GM10266 (cell line): ENCODE measurements at regions not wholly inside any gene's neighbourhood (a gene's known extent, or its start where the extent isn't known, plus 50 kb on each side); places are given as distances from the start of the nearest gene placed in this dataset.
"Not testable (repeated sequence)": the region's sequence is repeated elsewhere in the genome, so short reads cannot be mapped to it uniquely, and the experiment has no call there.

Experiments used
- DNase-seq: peaks from one replicate; pipeline ENCODE4 v3.0.0; 2012; ENCODE audit errors: extremely low spot score
- CTCF ChIP-seq: IDR thresholded peaks from 2 replicates; pipeline ENCODE4 v1.5.1; 2012; ENCODE audit warnings: mild to moderate bottlenecking, low read depth; ENCODE audit not compliant: control insufficient read depth, insufficient read depth; ENCODE audit errors: missing control alignments

DNA sequence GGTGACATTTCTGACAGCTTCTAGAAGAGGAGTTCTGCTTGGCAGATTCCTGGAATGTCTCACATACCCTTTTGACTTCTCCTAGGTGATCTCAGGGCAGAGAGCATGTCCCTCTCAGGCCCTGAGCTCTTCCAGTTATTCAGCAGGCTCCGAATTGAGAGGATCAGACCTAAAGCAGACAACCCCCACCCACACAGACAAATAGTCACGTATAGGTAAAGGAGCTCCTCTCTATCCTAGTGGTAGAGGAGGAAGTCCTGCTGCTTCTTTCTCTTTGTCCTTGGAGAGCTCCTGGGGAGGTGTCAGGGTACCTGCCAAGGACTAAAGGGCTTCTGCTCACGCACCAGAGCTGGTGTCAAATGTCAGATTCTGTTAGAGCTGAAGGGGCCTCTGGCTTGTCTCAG, 128.1 kb downstream of the IER5 start:
- TF ChIP-seq CTCF = no peak
- no peak for DNase-seq

DNA sequence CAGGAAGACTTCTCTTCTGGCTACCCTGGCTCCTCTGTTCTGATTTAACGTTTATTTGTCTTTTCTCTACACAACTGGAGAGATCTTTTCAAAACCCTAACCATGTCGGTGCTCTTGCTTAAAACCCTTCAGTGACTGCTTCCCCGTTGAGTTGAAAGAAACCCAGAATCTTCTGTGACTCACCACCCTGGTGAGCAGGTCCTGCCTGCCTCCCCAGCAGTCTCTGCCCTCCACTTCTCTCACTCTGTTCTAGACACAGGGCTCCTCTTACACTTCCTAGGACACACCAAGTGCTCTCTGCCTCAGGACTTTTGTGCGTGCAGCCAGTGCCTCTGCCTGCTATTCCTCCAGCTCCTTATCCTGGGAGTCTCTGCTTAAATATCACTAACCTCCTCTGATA, 131.4 kb downstream of the IER5 start:
- no peak for DNase-seq
- no peak for TF ChIP-seq CTCF

DNA sequence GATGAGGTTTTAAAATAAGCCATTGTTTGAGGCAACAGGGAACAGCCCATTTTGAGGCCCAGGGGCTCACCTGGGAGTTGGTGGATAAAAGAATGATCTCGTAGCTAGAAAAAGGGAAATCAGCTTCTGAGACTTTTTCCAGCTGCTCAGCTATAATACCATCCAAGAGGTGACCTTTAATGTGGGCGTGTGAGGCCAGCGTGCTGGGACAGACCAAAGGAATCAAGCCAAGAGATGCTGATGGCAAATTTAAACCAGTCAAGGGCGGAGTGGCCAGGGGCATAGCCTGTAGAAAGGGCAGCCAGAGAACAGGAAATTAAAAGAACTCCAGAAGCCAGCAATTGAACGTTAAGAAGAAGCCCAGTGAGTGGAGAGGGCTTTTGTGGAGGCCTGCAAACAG, 132.6 kb downstream of the IER5 start:
- no peak for DNase-seq
- TF ChIP-seq CTCF = no peak

GRCh38 chr1:181222972-181223505, 134.5 kb downstream of the IER5 start:
- no peak for DNase-seq
- TF ChIP-seq CTCF = no peak

DNA sequence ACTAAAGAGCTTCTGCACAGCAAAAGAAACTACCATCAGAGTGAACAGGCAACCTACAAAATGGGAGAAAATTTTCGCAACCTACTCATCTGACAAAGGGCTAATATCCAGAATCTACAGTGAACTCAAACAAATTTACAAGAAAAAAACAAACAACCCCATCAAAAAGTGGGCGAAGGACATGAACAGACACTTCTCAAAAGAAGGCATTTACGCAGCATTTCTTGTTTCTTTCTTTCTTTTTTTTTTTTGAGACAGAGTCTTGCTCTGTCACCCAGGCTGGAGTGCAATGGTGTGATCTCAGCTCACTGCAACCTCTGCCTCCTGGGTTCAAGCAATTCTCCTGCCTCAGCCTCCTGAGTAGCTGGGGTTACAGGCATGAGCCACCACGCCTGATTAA, 138.2 kb downstream of the IER5 start:
- DNase-seq = not testable (repeated sequence)

DNA sequence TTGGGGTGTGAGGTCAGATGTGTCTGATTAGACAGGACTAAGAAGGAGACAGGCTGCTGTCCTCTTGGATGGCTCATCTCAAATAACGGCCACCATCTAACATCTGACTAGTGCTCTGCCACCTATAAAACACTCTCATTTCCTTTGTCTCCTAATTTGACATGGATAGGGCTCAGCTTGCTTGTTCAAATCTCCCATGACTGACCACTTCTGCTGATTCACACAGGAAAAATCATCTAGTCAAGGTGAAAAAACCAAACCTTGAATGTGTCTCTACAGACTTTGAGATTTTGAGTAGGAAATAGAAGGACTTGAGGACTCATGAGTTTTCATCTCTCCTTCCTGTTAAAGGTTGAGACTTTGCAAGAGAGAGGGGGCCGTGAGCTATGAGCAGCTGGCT, 150.6 kb downstream of the IER5 start:
- no peak for TF ChIP-seq CTCF
- DNase-seq = no peak

DNA sequence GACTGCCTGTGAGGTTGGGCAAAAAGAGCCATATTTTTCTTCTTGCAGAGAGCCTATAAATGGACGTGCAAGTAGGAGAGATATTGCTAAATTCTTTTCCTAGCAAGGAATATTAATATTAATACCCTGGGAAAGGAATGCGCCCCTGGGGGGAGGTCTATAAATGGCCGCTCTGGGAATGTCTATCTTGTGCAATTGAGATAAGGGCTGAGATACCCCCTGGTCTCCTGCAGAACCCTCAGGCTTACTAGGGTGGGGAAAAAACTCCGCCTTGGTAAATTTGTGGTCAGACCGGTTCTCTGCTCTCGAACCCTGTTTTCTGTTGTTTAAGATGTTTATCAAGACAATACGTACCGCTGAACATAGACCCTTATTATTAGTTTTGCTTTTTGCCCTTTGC, 157.8 kb downstream of the IER5 start:
- not testable (repeated sequence) for DNase-seq

DNA sequence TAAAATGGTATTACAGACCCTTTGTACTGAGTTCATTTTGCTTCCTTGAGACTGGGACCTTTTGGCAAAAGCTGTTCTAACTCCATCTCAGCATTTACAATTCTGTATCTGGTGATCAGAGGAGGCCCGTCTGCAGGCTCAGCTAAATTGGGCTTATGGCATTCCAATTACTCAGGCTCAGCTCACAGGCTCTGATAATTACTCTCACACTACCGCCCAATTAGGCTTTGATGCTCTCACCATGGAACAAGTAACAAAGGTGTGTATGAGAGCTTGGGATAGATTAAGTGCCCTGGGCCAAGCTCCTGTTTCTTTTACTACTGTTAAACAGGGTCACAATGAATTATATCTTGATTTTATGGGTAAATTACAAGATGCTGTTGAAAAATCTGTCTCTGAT, 159.9 kb downstream of the IER5 start:
- not testable (repeated sequence) for DNase-seq

GRCh38 chr1:181249186-181249585, 160.7 kb downstream of the IER5 start:
- no peak for DNase-seq
- TF ChIP-seq CTCF = no peak
